SK-N-SH treated with all-trans-retinoic acid at 6 μM for 48 hours (cell line): ENCODE measurements at regions not wholly inside any gene's neighbourhood (a gene's known extent, or its start where the extent isn't known, plus 50 kb on each side); places are given as distances from the start of the nearest gene placed in this dataset.

Source experiments
- ATAC-seq: fragments of 200-7000 bp; cut with Tn5 transposase; 3 replicates; pipeline ENCODE4 v1.9.1; 2020; ENCODE audit warnings: mild to moderate bottlenecking, moderate library complexity
- ARNTL ChIP-seq: fragments of 450-650 bp; formaldehyde crosslinking; IDR thresholded peaks from 2 replicates; pipeline ENCODE4 v1.5.0; 2020; ENCODE audit warnings: low read depth, mild to moderate bottlenecking, moderate library complexity, borderline replicate concordance
- BACH2 ChIP-seq: fragments of 250-450 bp; sonication (Bioruptor Pico); IDR thresholded peaks from 2 replicates; pipeline ENCODE4 v1.9.0; 2021; ENCODE audit warnings: mild to moderate bottlenecking, borderline replicate concordance
- CREB5 ChIP-seq: fragments of 250-450 bp; sonication (Bioruptor Pico); IDR thresholded peaks from 2 replicates; pipeline ENCODE4 v1.5.1; 2020; ENCODE audit warnings: low read depth, mild to moderate bottlenecking, moderate library complexity
- CSDC2 ChIP-seq: fragments of 250-450 bp; sonication (Bioruptor Pico); IDR thresholded peaks from 2 replicates; pipeline ENCODE4 v1.5.0; 2020; ENCODE audit warnings: mild to moderate bottlenecking, moderate library complexity
- CSRNP3 ChIP-seq: fragments of 250-450 bp; sonication (Bioruptor Pico); IDR thresholded peaks from 2 replicates; pipeline ENCODE4 v1.5.1; 2021; ENCODE audit warnings: mild to moderate bottlenecking, moderate library complexity
- ESRRG ChIP-seq: fragments of 250-450 bp; sonication (Bioruptor Pico); IDR thresholded peaks from 2 replicates; pipeline ENCODE4 v1.6.1; 2021; ENCODE audit warnings: mild to moderate bottlenecking
- GLIS3 ChIP-seq: fragments of 250-450 bp; sonication (Bioruptor Pico); IDR thresholded peaks from 2 replicates; pipeline ENCODE4 v1.5.0; 2020; ENCODE audit warnings: mild to moderate bottlenecking, moderate library complexity
- ISL1 ChIP-seq: fragments of 250-450 bp; sonication (Bioruptor Pico); IDR thresholded peaks from 2 replicates; pipeline ENCODE4 v2.1.2; 2022; ENCODE audit warnings: mild to moderate bottlenecking, moderate library complexity
- OSR1 ChIP-seq: fragments of 250-450 bp; sonication (Bioruptor Pico); IDR thresholded peaks from 2 replicates; pipeline ENCODE4 v1.8.0; 2022; ENCODE audit warnings: moderate library complexity, mild to moderate bottlenecking, inconsistent platforms
- PATZ1 ChIP-seq: fragments of 250-450 bp; sonication (Bioruptor Pico); IDR thresholded peaks from 2 replicates; pipeline ENCODE4 v1.8.0; 2020; ENCODE audit warnings: mild to moderate bottlenecking, moderate library complexity, borderline replicate concordance
- POU6F1 ChIP-seq: fragments of 250-450 bp; sonication (Bioruptor Pico); IDR thresholded peaks from 2 replicates; pipeline ENCODE4 v1.8.0; 2021; ENCODE audit warnings: low read depth, mild to moderate bottlenecking, moderate library complexity, borderline replicate concordance
- PPARA ChIP-seq: fragments of 250-450 bp; sonication (Bioruptor Pico); IDR thresholded peaks from 2 replicates; pipeline ENCODE4 v1.5.0; 2020; ENCODE audit warnings: mild to moderate bottlenecking, borderline replicate concordance
- RARB ChIP-seq: fragments of 250-450 bp; sonication (Bioruptor Pico); IDR thresholded peaks from 2 replicates; pipeline ENCODE4 v1.8.0; 2021; ENCODE audit warnings: mild to moderate bottlenecking, moderate library complexity
- SNAI2 ChIP-seq: fragments of 250-450 bp; sonication (Bioruptor Pico); IDR thresholded peaks from 2 replicates; pipeline ENCODE4 v1.5.0; 2020; ENCODE audit warnings: mild to moderate bottlenecking, moderate library complexity
- TCF4 ChIP-seq: fragments of 250-450 bp; sonication (Bioruptor Pico); IDR thresholded peaks from 2 replicates; pipeline ENCODE4 v1.8.0; 2021; ENCODE audit warnings: mild to moderate bottlenecking, moderate library complexity, borderline replicate concordance
- TOX ChIP-seq: fragments of 250-450 bp; sonication (Bioruptor Pico); IDR thresholded peaks from 2 replicates; pipeline ENCODE4 v1.8.0; 2021; ENCODE audit warnings: mild to moderate bottlenecking, moderate library complexity, borderline replicate concordance
- TSHZ2 ChIP-seq: fragments of 250-450 bp; sonication (Bioruptor Pico); IDR thresholded peaks from 2 replicates; pipeline ENCODE4 v1.5.0; 2020; ENCODE audit warnings: mild to moderate bottlenecking, moderate library complexity
- ZC3H10 ChIP-seq: fragments of 250-450 bp; sonication (Bioruptor Pico); IDR thresholded peaks from 2 replicates; pipeline ENCODE4 v1.5.1; 2021; ENCODE audit warnings: mild to moderate bottlenecking, moderate library complexity
- ZFP3 ChIP-seq: fragments of 250-450 bp; sonication (Bioruptor Pico); IDR thresholded peaks from 2 replicates; pipeline ENCODE4 v1.5.0; 2020; ENCODE audit warnings: mild to moderate bottlenecking, moderate library complexity
- ZFP30 ChIP-seq: fragments of 450-650 bp; formaldehyde crosslinking; IDR thresholded peaks from 2 replicates; pipeline ENCODE4 v1.5.0; 2022; ENCODE audit warnings: mild to moderate bottlenecking, moderate library complexity
- ZNF565 ChIP-seq: fragments of 450-650 bp; formaldehyde crosslinking; conservative IDR thresholded peaks from 2 replicates; pipeline ENCODE4 v1.5.0; 2020; ENCODE audit warnings: low read depth, mild to moderate bottlenecking, moderate library complexity
- ZNF70 ChIP-seq: fragments of 450-650 bp; formaldehyde crosslinking; IDR thresholded peaks from 2 replicates; pipeline ENCODE4 v1.5.0; 2020; ENCODE audit warnings: mild to moderate bottlenecking, moderate library complexity

- no peak for TF ChIP-seq CREB5 (CRISPR knock-in tag)
- TF ChIP-seq RARB, result no peak
- no peak for TF ChIP-seq ISL1 (CRISPR knock-in tag)
- no peak for TF ChIP-seq ESRRG (CRISPR knock-in tag)
Observed at GRCh38 chr2:129619471-129619870, 360.0 kb upstream of the RAB6C start (continued).

- no peak for TF ChIP-seq OSR1 (CRISPR knock-in tag)
- TF ChIP-seq CREB5 (CRISPR knock-in tag), result no peak
- TF ChIP-seq CSDC2 (CRISPR knock-in tag), result no peak
- no peak for TF ChIP-seq SNAI2
- no peak for TF ChIP-seq POU6F1 (CRISPR knock-in tag)
- TF ChIP-seq BACH2 (CRISPR knock-in tag), result no peak
- no peak for TF ChIP-seq ZFP3 (CRISPR knock-in tag)
- no peak for TF ChIP-seq ARNTL (CRISPR knock-in tag)
- no peak for TF ChIP-seq TOX (CRISPR knock-in tag)
- no peak for TF ChIP-seq TCF4 (CRISPR knock-in tag)
- TF ChIP-seq PPARA, result no peak
- TF ChIP-seq CSRNP3 (CRISPR knock-in tag), result no peak
- TF ChIP-seq ZNF565 (CRISPR knock-in tag), result no peak
- no peak for ATAC-seq
Observed at GRCh38 chr2:129620411-129620810, 359.1 kb upstream of the RAB6C start.

GRCh38 chr2:129623783-129624182 lies 355.7 kb upstream of the RAB6C start:
- no peak for TF ChIP-seq RARB
- TF ChIP-seq OSR1 (CRISPR knock-in tag), result no peak
- TF ChIP-seq TSHZ2 (CRISPR knock-in tag), result no peak
- TF ChIP-seq PATZ1 (CRISPR knock-in tag), result no peak
- TF ChIP-seq SNAI2, result no peak
- TF ChIP-seq ESRRG (CRISPR knock-in tag), result no peak
- TF ChIP-seq CREB5 (CRISPR knock-in tag), result no peak
- TF ChIP-seq ZFP3 (CRISPR knock-in tag), result no peak
- TF ChIP-seq ZNF70 (CRISPR knock-in tag), result no peak
- no peak for TF ChIP-seq ZFP30
- TF ChIP-seq PPARA, result no peak
- no peak for TF ChIP-seq ISL1 (CRISPR knock-in tag)
- TF ChIP-seq BACH2 (CRISPR knock-in tag), result no peak
- TF ChIP-seq GLIS3 (CRISPR knock-in tag), result no peak
- no peak for TF ChIP-seq ZNF565 (CRISPR knock-in tag)
- no peak for TF ChIP-seq TOX (CRISPR knock-in tag)
- TF ChIP-seq CSDC2 (CRISPR knock-in tag), result no peak
- TF ChIP-seq ZC3H10 (CRISPR knock-in tag), result no peak
- no peak for ATAC-seq
